ENCODE measurements at regions not wholly inside any gene's neighbourhood (a gene's known extent, or its start where the extent isn't known, plus 50 kb on each side); places are given as distances from the start of the nearest gene placed in this dataset.
"Not testable (repeated sequence)": the region's sequence is repeated elsewhere in the genome, so short reads cannot be mapped to it uniquely, and the experiment has no call there.

GRCh38 chr6:74579794-74580193, 626.1 kb downstream of the COL12A1 start:
- DNase-seq (ENCODE audit: low spot score), result no peak

- DNase-seq (ENCODE audit: low spot score), result no peak
These were observed 626.8 kb downstream of the COL12A1 start for GRCh38 chr6:74579047-74579446.

- no peak for DNase-seq (ENCODE audit: low spot score)
These were observed 627.5 kb downstream of the COL12A1 start for GRCh38 chr6:74578339-74578738.

- DNase-seq (ENCODE audit: low spot score), result no peak
These were observed 628.2 kb downstream of the COL12A1 start for GRCh38 chr6:74577619-74578018.

GRCh38 chr6:74574794-74575193, 631.1 kb downstream of the COL12A1 start:
- no peak for DNase-seq (ENCODE audit: low spot score)

GRCh38 chr6:74573613-74574012, 632.2 kb downstream of the COL12A1 start:
- no peak for DNase-seq (ENCODE audit: low spot score)

- no peak for DNase-seq (ENCODE audit: low spot score)
These were observed 635.8 kb downstream of the COL12A1 start for GRCh38 chr6:74570044-74570443.

GRCh38 chr6:74568861-74569260, 637.0 kb downstream of the COL12A1 start:
- DNase-seq (ENCODE audit: low spot score), result no peak

GRCh38 chr6:74567923-74568290, 637.9 kb downstream of the COL12A1 start:
- DNase-seq (ENCODE audit: low spot score), result not testable (repeated sequence)

- no peak for DNase-seq (ENCODE audit: low spot score)
These were observed 638.5 kb downstream of the COL12A1 start for GRCh38 chr6:74567281-74567922.

GRCh38 chr6:74557236-74557635, 648.6 kb downstream of the COL12A1 start:
- no peak for DNase-seq (ENCODE audit: low spot score)

GRCh38 chr6:74554041-74554440, 651.8 kb downstream of the COL12A1 start:
- no peak for DNase-seq (ENCODE audit: low spot score)

- DNase-seq (ENCODE audit: low spot score), result no peak
These were observed 654.0 kb downstream of the COL12A1 start for GRCh38 chr6:74551896-74552295.

- no peak for DNase-seq (ENCODE audit: low spot score)
These were observed 655.0 kb downstream of the COL12A1 start for GRCh38 chr6:74550821-74551220.

GRCh38 chr6:74549746-74550145, 656.1 kb downstream of the COL12A1 start:
- DNase-seq (ENCODE audit: low spot score), result no peak

GRCh38 chr6:74534465-74535211, 671.2 kb downstream of the COL12A1 start:
- no peak for DNase-seq (ENCODE audit: low spot score)

- no peak for DNase-seq (ENCODE audit: low spot score)
These were observed 686.7 kb downstream of the COL12A1 start for GRCh38 chr6:74519163-74519562.

- DNase-seq (ENCODE audit: low spot score), result no peak
These were observed 687.8 kb downstream of the COL12A1 start for GRCh38 chr6:74518035-74518434.

- DNase-seq (ENCODE audit: low spot score), result no peak
These were observed 695.0 kb downstream of the COL12A1 start for GRCh38 chr6:74510878-74511277.

GRCh38 chr6:74507649-74508048, 698.2 kb downstream of the COL12A1 start:
- no peak for DNase-seq (ENCODE audit: low spot score)

GRCh38 chr6:74505391-74505790, 700.5 kb downstream of the COL12A1 start:
- DNase-seq (ENCODE audit: low spot score), result no peak

GRCh38 chr6:74504941-74505340, 700.9 kb downstream of the COL12A1 start:
- no peak for DNase-seq (ENCODE audit: low spot score)

GRCh38 chr6:74492587-74492986, 713.3 kb downstream of the COL12A1 start:
- no peak for DNase-seq (ENCODE audit: low spot score)

GRCh38 chr6:74491844-74492374, 713.9 kb downstream of the COL12A1 start:
- DNase-seq (ENCODE audit: low spot score), result no peak

Data from Ammon's horn (tissue), 1 donor.